HL-60 (cell line): ENCODE measurements at regions not wholly inside any gene's neighbourhood (a gene's known extent, or its start where the extent isn't known, plus 50 kb on each side); places are given as distances from the start of the nearest gene placed in this dataset.

ENCODE experiments used
- SPI1 ChIP-seq: IDR thresholded peaks from 2 replicates; pipeline ENCODE4 v1.6.1; 2012; ENCODE audit warnings: low read depth, mild to moderate bottlenecking, borderline replicate concordance
- TF ChIP-seq, protein P1 (sequence below): IDR thresholded peaks from one replicate; pipeline ENCODE4 v1.5.1; 2011; ENCODE audit warnings: low read length, control low read depth, inconsistent platforms; ENCODE audit not compliant: insufficient read depth

DNA sequence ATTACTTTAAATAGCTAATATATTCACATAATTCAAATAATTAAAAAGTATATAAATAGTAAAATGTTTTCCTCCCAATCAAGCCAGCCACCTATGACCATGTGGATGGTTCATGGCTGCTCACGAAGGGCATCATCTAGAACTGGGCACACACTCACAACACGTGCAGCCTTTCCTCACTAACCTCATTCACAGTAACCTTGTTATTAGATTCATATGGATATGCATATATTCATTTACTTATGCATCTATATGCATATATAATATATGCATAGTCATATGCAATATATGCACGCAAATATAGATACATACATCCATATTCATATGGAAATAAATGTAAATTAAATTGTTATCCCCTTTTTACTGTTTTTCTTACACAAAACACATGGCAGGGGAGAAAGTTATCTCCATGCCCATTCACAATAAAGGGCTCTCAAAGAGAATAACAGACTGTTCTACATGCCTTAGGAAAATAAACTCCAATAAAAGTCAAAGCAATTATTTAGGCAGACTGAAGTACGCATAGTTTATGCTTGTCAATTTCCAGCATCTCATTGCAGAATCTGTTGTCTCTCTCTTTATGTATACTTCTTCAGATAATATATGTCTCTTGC, 163.9 kb upstream of the ADGRL3 start:
- TF ChIP-seq, protein P1, sequence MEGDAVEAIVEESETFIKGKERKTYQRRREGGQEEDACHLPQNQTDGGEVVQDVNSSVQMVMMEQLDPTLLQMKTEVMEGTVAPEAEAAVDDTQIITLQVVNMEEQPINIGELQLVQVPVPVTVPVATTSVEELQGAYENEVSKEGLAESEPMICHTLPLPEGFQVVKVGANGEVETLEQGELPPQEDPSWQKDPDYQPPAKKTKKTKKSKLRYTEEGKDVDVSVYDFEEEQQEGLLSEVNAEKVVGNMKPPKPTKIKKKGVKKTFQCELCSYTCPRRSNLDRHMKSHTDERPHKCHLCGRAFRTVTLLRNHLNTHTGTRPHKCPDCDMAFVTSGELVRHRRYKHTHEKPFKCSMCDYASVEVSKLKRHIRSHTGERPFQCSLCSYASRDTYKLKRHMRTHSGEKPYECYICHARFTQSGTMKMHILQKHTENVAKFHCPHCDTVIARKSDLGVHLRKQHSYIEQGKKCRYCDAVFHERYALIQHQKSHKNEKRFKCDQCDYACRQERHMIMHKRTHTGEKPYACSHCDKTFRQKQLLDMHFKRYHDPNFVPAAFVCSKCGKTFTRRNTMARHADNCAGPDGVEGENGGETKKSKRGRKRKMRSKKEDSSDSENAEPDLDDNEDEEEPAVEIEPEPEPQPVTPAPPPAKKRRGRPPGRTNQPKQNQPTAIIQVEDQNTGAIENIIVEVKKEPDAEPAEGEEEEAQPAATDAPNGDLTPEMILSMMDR: no peak
- no peak for TF ChIP-seq SPI1
